Glutamatergic neuron (in vitro differentiated cells): ENCODE measurements at regions not wholly inside any gene's neighbourhood (a gene's known extent, or its start where the extent isn't known, plus 50 kb on each side); places are given as distances from the start of the nearest gene placed in this dataset.

Experiments
- DNase-seq: peaks from one replicate; pipeline ENCODE4 v3.0.0; 2022
- H3K27ac Mint-ChIP-seq: one replicate; pipeline ENCODE4 v1.8.0; 2020; ENCODE audit warnings: mild to moderate bottlenecking, mixed read lengths, inconsistent platforms; ENCODE audit not compliant: unreplicated experiment
- H3K27me3 Mint-ChIP-seq: one replicate; pipeline ENCODE4 v1.8.0; 2020; ENCODE audit warnings: mild to moderate bottlenecking, moderate library complexity, mixed read lengths, inconsistent platforms; ENCODE audit not compliant: unreplicated experiment
- H3K36me3 Mint-ChIP-seq: one replicate; pipeline ENCODE4 v1.8.0; 2020; ENCODE audit warnings: mild to moderate bottlenecking, mixed read lengths, inconsistent platforms; ENCODE audit not compliant: unreplicated experiment
- H3K4me1 Mint-ChIP-seq: one replicate; pipeline ENCODE4 v1.8.0; 2020; ENCODE audit warnings: mild to moderate bottlenecking, low read depth, mixed read lengths, inconsistent platforms; ENCODE audit not compliant: unreplicated experiment
- H3K4me3 Mint-ChIP-seq: one replicate; pipeline ENCODE4 v1.8.0; 2020; ENCODE audit warnings: mild to moderate bottlenecking, mixed read lengths, inconsistent platforms; ENCODE audit not compliant: unreplicated experiment
- H3K9me3 Mint-ChIP-seq: one replicate; pipeline ENCODE4 v1.8.0; 2020; ENCODE audit warnings: mild to moderate bottlenecking, moderate library complexity, mixed read lengths, inconsistent platforms; ENCODE audit not compliant: unreplicated experiment
- CTCF ChIP-seq: fragments of 200-600 bp; sonication (generic); IDR thresholded peaks from one replicate; pipeline ENCODE4 v1.5.0; 2021; ENCODE audit not compliant: partially characterized antibody, unreplicated experiment

GRCh38 chr13:59519819-59520218 is 643.9 kb downstream of the DIAPH3 start:
- H3K27me3 Mint-ChIP-seq, result no peaks in the 10 kb centered on the region
- H3K9me3 Mint-ChIP-seq, result no peaks in the 10 kb centered on the region
- H3K36me3 Mint-ChIP-seq, result no peaks in the 10 kb centered on the region
- H3K27ac Mint-ChIP-seq, result no peak overlapping the region
- H3K4me3 Mint-ChIP-seq, result no peak overlapping the region
- no peak for DNase-seq
- peaks cover 7% of the 10 kb centered on the region for H3K4me1 Mint-ChIP-seq
- TF ChIP-seq CTCF, result no peak

GRCh38 chr13:59521549-59521948 is 642.2 kb downstream of the DIAPH3 start:
- no peak for TF ChIP-seq CTCF
- Mint-ChIP-seq H3K27ac (no peak overlapping the region), H3K4me3 (no peak overlapping the region), H3K27me3 (no peaks in the 10 kb centered on the region), H3K4me1 (peaks cover 7% of the 10 kb centered on the region), H3K36me3 (no peaks in the 10 kb centered on the region), H3K9me3 (no peaks in the 10 kb centered on the region)
- DNase-seq, result no peak

- H3K36me3 Mint-ChIP-seq, result no peaks in the 10 kb centered on the region
These were observed 641.1 kb downstream of the DIAPH3 start for GRCh38 chr13:59522652-59523051.

GRCh38 chr13:59527500-59527899 is 636.2 kb downstream of the DIAPH3 start:
- no peak for DNase-seq
- no peaks in the 10 kb centered on the region for H3K9me3 Mint-ChIP-seq
- peaks cover 12% of the 10 kb centered on the region for H3K4me1 Mint-ChIP-seq
- H3K4me3 Mint-ChIP-seq, result no peak overlapping the region
- H3K27me3 Mint-ChIP-seq, result no peaks in the 10 kb centered on the region
- no peaks in the 10 kb centered on the region for H3K36me3 Mint-ChIP-seq
- no peak overlapping the region for H3K27ac Mint-ChIP-seq
- TF ChIP-seq CTCF, result no peak

More at GRCh38 chr13:59522652-59523051, 641.1 kb downstream of the DIAPH3 start:
- no peak for DNase-seq
- Mint-ChIP-seq H3K4me3 (no peak overlapping the region), H3K4me1 (peaks cover 7% of the 10 kb centered on the region), H3K27me3 (no peaks in the 10 kb centered on the region), H3K27ac (no peak overlapping the region), H3K9me3 (no peaks in the 10 kb centered on the region)
- TF ChIP-seq CTCF, result no peak

- no peaks in the 10 kb centered on the region for H3K36me3 Mint-ChIP-seq
- TF ChIP-seq CTCF, result no peak
- peaks cover 5% of the 10 kb centered on the region for H3K4me1 Mint-ChIP-seq
- no peaks in the 10 kb centered on the region for H3K27me3 Mint-ChIP-seq
- H3K9me3 Mint-ChIP-seq, result no peaks in the 10 kb centered on the region
- no peak overlapping the region for H3K4me3 Mint-ChIP-seq
- no peak overlapping the region for H3K27ac Mint-ChIP-seq
- DNase-seq, result no peak
These were observed 632.1 kb downstream of the DIAPH3 start for GRCh38 chr13:59531571-59532091.
